GM23338 (cell line): ENCODE measurements at regions not wholly inside any gene's neighbourhood (a gene's known extent, or its start where the extent isn't known, plus 50 kb on each side); places are given as distances from the start of the nearest gene placed in this dataset.

Source experiments
- ATAC-seq: fragments of 200-7000 bp; cut with Tn5 transposase; 3 replicates; pipeline ENCODE4 v1.9.1; 2020
- DNase-seq: peaks from one replicate; pipeline ENCODE4 v3.0.0-alpha.2; 2015; ENCODE audit warnings: low spot score
- H2AFZ ChIP-seq: fragments of 200-600 bp; sonication (generic); 2 replicates; pipeline ENCODE4 v1.8.0; 2016; ENCODE audit warnings: antibody characterized with exemption, mild to moderate bottlenecking, moderate library complexity
- H3F3A ChIP-seq: fragments of 200-600 bp; sonication (generic); replicated peaks from 2 replicates; pipeline ENCODE4 v1.8.0; 2017; ENCODE audit warnings: antibody characterized with exemption, mixed run types, low read depth
- H3K27ac ChIP-seq: fragments of 200-600 bp; sonication (generic); 2 replicates; pipeline ENCODE4 v1.6.1; 2016; ENCODE audit warnings: low read depth
- H3K27me3 ChIP-seq: fragments of 200-600 bp; sonication (generic); 2 replicates; pipeline ENCODE4 v1.8.0; 2016; ENCODE audit warnings: mild to moderate bottlenecking, mixed run types, moderate library complexity; ENCODE audit not compliant: insufficient read depth
- H3K36me3 ChIP-seq: fragments of 200-600 bp; sonication (generic); 2 replicates; pipeline ENCODE4 v1.8.0; 2016; ENCODE audit warnings: mild to moderate bottlenecking; ENCODE audit not compliant: insufficient read depth
- H3K4me1 ChIP-seq: fragments of 200-600 bp; sonication (generic); 2 replicates; pipeline ENCODE4 v1.8.0; 2016; ENCODE audit warnings: mild to moderate bottlenecking, moderate library complexity; ENCODE audit not compliant: insufficient read depth
- H3K4me2 ChIP-seq: fragments of 200-600 bp; sonication (generic); 2 replicates; pipeline ENCODE4 v1.7.1; 2017; ENCODE audit warnings: mixed run types
- H3K4me3 ChIP-seq: fragments of 200-600 bp; sonication (generic); 2 replicates; pipeline ENCODE4 v1.6.1; 2016; ENCODE audit warnings: mixed run types
- H3K79me2 ChIP-seq: fragments of 200-600 bp; sonication (generic); replicated peaks from 2 replicates; pipeline ENCODE4 v1.8.0; 2017; ENCODE audit warnings: mild to moderate bottlenecking; ENCODE audit not compliant: insufficient read depth
- H3K9me2 ChIP-seq: fragments of 200-600 bp; sonication (generic); 2 replicates; pipeline ENCODE4 v1.8.0; 2017; ENCODE audit not compliant: insufficient read depth
- H4K20me1 ChIP-seq: fragments of 200-600 bp; sonication (generic); replicated peaks from 2 replicates; pipeline ENCODE4 v1.8.0; 2017; ENCODE audit warnings: mild to moderate bottlenecking; ENCODE audit not compliant: insufficient read depth
- H3K27ac Mint-ChIP-seq: 2 replicates; pipeline ENCODE4 v1.8.0; 2020; ENCODE audit warnings: inconsistent platforms, mild to moderate bottlenecking, moderate library complexity, mixed read lengths
- H3K27me3 Mint-ChIP-seq: 3 replicates; pipeline ENCODE4 v1.8.0; 2022; ENCODE audit warnings: low read depth, mild to moderate bottlenecking, moderate library complexity, mixed read lengths, inconsistent platforms; ENCODE audit not compliant: insufficient read depth, poor library complexity
- H3K36me3 Mint-ChIP-seq: 3 replicates; pipeline ENCODE4 v1.8.0; 2021; ENCODE audit warnings: low read depth, mild to moderate bottlenecking, inconsistent platforms, moderate library complexity, mixed read lengths
- H3K4me1 Mint-ChIP-seq: 3 replicates; pipeline ENCODE4 v1.8.0; 2020; ENCODE audit warnings: mild to moderate bottlenecking, inconsistent platforms, mixed read lengths
- H3K4me3 Mint-ChIP-seq: 3 replicates; pipeline ENCODE4 v1.8.0; 2021; ENCODE audit warnings: moderate library complexity, mild to moderate bottlenecking, inconsistent platforms, mixed read lengths
- H3K9me3 Mint-ChIP-seq: 3 replicates; pipeline ENCODE4 v1.8.0; 2020; ENCODE audit warnings: moderate library complexity, mild to moderate bottlenecking, inconsistent platforms, mixed read lengths
- CREB1 ChIP-seq: fragments of 250-450 bp; sonication (Bioruptor Pico); IDR thresholded peaks from 2 replicates; pipeline ENCODE4 v1.5.0; 2020; ENCODE audit warnings: low read depth, mild to moderate bottlenecking, moderate library complexity
- CTCF ChIP-seq, 2 experiments: fragments of 200-600 bp in 1 of 2; sonication (generic) in 1 of 2; conservative IDR thresholded peaks; 2 replicates each; pipeline versions ENCODE4 v1.5.1 to v1.6.1; 2016 to 2017; ENCODE audit warnings: antibody characterized with exemption in 2 of 2, low read depth in 2 of 2, mild to moderate bottlenecking in 2 of 2, moderate library complexity in 1 of 2
- ETS1 ChIP-seq: IDR thresholded peaks from 2 replicates; pipeline ENCODE4 v1.6.1; 2016; ENCODE audit warnings: antibody characterized with exemption
- EZH2phosphoT487 ChIP-seq: fragments of 200-600 bp; sonication (generic); IDR thresholded peaks from one replicate; pipeline ENCODE4 v1.8.1; 2018; ENCODE audit warnings: antibody characterized with exemption; ENCODE audit not compliant: unreplicated experiment
- JUNB ChIP-seq: IDR thresholded peaks from one replicate; pipeline ENCODE4 v1.6.1; 2016; ENCODE audit warnings: antibody characterized with exemption; ENCODE audit not compliant: unreplicated experiment
- NANOG ChIP-seq: IDR thresholded peaks from 2 replicates; pipeline ENCODE4 v1.6.1; 2016; ENCODE audit warnings: antibody characterized with exemption, borderline replicate concordance
- POLR2AphosphoS5 ChIP-seq: IDR thresholded peaks from 2 replicates; pipeline ENCODE4 v1.6.1; 2016; ENCODE audit warnings: antibody characterized with exemption, low read depth
- REST ChIP-seq: IDR thresholded peaks from one replicate; pipeline ENCODE4 v1.6.1; 2018; ENCODE audit warnings: antibody characterized with exemption; ENCODE audit not compliant: unreplicated experiment
- STAT1 ChIP-seq: IDR thresholded peaks from one replicate; pipeline ENCODE4 v1.6.1; 2016; ENCODE audit warnings: antibody characterized with exemption; ENCODE audit not compliant: unreplicated experiment
- ZNF114 ChIP-seq: fragments of 250-450 bp; sonication (Bioruptor Pico); IDR thresholded peaks from 2 replicates; pipeline ENCODE4 v1.5.0; 2020; ENCODE audit warnings: mild to moderate bottlenecking, moderate library complexity
- ZNF331 ChIP-seq: fragments of 250-450 bp; sonication (Bioruptor Pico); IDR thresholded peaks from 2 replicates; pipeline ENCODE4 v1.5.0; 2020; ENCODE audit warnings: low read depth, mild to moderate bottlenecking, moderate library complexity
- TF ChIP-seq, protein P1 (sequence below): fragments of 250-450 bp; sonication (Bioruptor Pico); IDR thresholded peaks from 2 replicates; pipeline ENCODE4 v1.5.0; 2020; ENCODE audit warnings: mild to moderate bottlenecking, moderate library complexity

GRCh38 chr11:122004446-122004845 lies 111.6 kb downstream of the BLID start (continued):
- TF ChIP-seq POLR2AphosphoS5, result no peak
- no peak for TF ChIP-seq ETS1
- no peak for TF ChIP-seq STAT1

- H3K79me2 ChIP-seq, result no peaks in the 10 kb centered on the region
- no peaks in the 10 kb centered on the region for H3K36me3 ChIP-seq
- H2AFZ ChIP-seq, result 0 out of 2 replicates have a peak overlapping the region, but pooled peaks have one; percentile 5
- no peak overlapping the region for H3K27ac ChIP-seq
- ATAC-seq (no peak), DNase-seq (no peak)
- Mint-ChIP-seq H3K9me3 (no peaks in the 10 kb centered on the region), H3K27me3 (no peaks in the 10 kb centered on the region), H3K36me3 (no peaks in the 10 kb centered on the region), H3K4me1 (no peaks in the 10 kb centered on the region), H3K27ac (no peak overlapping the region), H3K4me3 (no peak overlapping the region)
- no peaks in the 10 kb centered on the region for H3K4me1 ChIP-seq
- no peaks in the 10 kb centered on the region for H3K27me3 ChIP-seq
- no peak overlapping the region for H3K4me2 ChIP-seq
- no peaks in the 10 kb centered on the region; the same call in none of the 2 replicates for H3K9me2 ChIP-seq
- H3F3A ChIP-seq, result no peaks in the 10 kb centered on the region
- H4K20me1 ChIP-seq, result no peaks in the 10 kb centered on the region
- H3K4me3 ChIP-seq, result no peak overlapping the region
- TF ChIP-seq, protein P1, sequence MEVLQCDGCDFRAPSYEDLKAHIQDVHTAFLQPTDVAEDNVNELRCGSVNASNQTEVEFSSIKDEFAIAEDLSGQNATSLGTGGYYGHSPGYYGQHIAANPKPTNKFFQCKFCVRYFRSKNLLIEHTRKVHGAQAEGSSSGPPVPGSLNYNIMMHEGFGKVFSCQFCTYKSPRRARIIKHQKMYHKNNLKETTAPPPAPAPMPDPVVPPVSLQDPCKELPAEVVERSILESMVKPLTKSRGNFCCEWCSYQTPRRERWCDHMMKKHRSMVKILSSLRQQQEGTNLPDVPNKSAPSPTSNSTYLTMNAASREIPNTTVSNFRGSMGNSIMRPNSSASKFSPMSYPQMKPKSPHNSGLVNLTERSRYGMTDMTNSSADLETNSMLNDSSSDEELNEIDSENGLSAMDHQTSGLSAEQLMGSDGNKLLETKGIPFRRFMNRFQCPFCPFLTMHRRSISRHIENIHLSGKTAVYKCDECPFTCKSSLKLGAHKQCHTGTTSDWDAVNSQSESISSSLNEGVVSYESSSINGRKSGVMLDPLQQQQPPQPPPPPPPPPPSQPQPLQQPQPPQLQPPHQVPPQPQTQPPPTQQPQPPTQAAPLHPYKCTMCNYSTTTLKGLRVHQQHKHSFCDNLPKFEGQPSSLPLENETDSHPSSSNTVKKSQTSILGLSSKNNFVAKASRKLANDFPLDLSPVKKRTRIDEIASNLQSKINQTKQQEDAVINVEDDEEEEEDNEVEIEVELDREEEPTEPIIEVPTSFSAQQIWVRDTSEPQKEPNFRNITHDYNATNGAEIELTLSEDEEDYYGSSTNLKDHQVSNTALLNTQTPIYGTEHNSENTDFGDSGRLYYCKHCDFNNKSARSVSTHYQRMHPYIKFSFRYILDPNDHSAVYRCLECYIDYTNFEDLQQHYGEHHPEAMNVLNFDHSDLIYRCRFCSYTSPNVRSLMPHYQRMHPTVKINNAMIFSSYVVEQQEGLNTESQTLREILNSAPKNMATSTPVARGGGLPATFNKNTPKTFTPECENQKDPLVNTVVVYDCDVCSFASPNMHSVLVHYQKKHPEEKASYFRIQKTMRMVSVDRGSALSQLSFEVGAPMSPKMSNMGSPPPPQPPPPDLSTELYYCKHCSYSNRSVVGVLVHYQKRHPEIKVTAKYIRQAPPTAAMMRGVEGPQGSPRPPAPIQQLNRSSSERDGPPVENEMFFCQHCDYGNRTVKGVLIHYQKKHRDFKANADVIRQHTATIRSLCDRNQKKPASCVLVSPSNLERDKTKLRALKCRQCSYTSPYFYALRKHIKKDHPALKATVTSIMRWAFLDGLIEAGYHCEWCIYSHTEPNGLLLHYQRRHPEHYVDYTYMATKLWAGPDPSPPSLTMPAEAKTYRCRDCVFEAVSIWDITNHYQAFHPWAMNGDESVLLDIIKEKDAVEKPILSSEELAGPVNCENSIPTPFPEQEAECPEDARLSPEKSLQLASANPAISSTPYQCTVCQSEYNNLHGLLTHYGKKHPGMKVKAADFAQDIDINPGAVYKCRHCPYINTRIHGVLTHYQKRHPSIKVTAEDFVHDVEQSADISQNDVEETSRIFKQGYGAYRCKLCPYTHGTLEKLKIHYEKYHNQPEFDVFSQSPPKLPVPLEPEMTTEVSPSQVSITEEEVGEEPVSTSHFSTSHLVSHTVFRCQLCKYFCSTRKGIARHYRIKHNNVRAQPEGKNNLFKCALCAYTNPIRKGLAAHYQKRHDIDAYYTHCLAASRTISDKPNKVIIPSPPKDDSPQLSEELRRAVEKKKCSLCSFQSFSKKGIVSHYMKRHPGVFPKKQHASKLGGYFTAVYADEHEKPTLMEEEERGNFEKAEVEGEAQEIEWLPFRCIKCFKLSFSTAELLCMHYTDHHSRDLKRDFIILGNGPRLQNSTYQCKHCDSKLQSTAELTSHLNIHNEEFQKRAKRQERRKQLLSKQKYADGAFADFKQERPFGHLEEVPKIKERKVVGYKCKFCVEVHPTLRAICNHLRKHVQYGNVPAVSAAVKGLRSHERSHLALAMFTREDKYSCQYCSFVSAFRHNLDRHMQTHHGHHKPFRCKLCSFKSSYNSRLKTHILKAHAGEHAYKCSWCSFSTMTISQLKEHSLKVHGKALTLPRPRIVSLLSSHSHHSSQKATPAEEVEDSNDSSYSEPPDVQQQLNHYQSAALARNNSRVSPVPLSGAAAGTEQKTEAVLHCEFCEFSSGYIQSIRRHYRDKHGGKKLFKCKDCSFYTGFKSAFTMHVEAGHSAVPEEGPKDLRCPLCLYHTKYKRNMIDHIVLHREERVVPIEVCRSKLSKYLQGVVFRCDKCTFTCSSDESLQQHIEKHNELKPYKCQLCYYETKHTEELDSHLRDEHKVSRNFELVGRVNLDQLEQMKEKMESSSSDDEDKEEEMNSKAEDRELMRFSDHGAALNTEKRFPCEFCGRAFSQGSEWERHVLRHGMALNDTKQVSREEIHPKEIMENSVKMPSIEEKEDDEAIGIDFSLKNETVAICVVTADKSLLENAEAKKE (CRISPR knock-in tag), result no peak
- TF ChIP-seq JUNB, result no peak
- no peak for TF ChIP-seq NANOG
- no peak for TF ChIP-seq POLR2AphosphoS5
- no peak for TF ChIP-seq ZNF331 (CRISPR knock-in tag)
- no peak for TF ChIP-seq STAT1
- no peak for TF ChIP-seq ETS1
- TF ChIP-seq REST, result no peak
- no peak for TF ChIP-seq CTCF (conservative IDR thresholded peaks at IDR 0.05; ENCODE audit: low read depth in 2 of 2)
- no peak for TF ChIP-seq ZNF114 (CRISPR knock-in tag)
- no peak for TF ChIP-seq EZH2phosphoT487
- TF ChIP-seq CREB1 (CRISPR knock-in tag), result no peak
Observed at GRCh38 chr11:122002926-122003325, 113.1 kb downstream of the BLID start.
